ENCODE measurements at regions not wholly inside any gene's neighbourhood (a gene's known extent, or its start where the extent isn't known, plus 50 kb on each side); places are given as distances from the start of the nearest gene placed in this dataset.

DNA sequence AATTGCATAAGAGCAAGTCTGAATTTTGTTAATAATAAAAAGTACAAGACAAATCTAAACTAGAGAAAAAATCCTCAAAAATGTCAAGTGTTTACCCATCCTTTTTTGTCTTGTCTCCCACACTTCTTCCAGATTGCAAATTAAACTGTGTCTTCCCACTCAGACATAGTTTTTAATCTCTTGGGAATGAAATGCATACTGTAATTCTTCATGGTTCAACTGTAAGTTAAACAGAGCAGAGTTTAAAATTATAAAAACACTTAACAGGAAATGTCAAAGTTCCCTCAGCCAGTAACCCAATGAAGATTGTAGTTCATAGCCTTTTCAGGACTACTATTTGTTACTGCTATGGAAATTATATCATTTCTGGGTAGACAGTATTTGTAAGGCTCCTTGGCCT is 171.8 kb downstream of the UBE2E3 start:
- DNase-seq = no peak

DNA sequence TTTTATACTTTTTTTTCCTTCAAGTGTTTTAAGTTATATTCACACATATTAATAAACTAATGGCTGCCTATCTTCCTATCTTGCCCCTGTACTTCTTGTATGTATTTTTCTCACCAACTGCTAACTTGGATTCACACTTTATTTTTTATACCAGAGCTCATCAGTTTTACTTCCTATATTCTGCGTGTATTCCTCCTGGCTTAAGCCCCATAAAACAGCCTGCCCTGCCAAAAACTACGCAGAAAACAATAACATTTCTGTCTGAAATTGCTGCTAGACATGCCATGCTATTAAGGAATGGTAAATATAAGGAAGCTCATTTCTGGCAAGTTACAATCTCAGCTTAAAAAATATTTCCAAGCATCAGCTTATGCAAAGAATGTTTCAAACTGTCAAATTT is 172.3 kb downstream of the UBE2E3 start:
- no peak for DNase-seq

DNA sequence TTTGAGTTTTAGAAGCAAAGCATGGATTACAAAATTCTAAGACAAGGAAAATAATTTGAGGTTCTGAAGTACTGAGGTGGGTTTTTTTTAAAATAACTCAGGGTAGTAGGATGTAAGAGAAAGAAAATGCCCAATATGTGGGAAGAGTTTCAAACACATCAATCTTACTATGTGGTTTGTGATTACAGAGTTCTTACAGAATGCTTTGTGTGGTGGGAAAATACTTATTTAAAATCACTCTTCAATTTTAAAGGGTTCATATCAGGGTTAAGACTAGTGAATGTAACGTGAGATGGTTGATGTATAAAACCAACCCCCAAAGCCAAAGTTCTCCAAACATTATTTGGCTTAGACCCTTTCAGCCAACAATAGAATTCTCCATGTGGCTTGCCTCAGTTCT is 173.5 kb downstream of the UBE2E3 start:
- no peak for DNase-seq

DNA sequence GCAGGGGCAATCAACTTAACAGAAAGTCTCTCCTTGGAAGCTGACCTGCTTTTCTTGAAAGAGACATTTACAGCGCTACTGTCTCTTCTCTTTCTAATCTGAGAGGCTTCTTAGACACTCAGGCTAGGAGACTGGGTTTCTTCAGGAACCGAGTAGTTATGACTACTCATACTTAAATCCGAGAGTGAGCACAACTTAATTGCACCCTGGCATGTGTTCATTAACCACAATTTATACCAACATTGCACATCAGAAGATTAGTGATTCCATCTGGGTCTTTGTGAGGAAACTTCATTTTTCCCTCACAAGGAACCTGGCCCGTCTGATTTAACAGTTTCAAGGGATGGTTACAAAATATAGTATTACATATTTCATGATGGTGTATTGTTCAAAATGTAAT is 176.9 kb downstream of the UBE2E3 start:
- DNase-seq = no peak

DNA sequence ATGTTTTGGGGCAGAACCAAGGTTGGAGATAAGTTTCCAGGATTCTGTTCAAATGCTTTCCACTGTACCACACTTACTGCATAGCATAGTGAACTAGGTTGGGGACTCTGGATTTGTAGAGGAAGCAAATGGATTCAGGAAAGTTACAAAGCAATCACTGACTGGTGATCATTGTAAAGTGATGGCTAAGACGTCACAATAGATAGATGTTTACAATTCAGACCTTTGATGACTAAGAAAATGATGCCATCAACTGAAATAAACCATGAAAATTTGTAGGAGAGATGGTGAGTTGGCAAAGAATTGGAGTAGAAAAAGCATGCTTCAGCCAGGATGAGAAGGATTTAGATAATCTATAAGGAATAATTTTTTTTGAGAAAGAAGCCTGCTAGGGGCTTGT is 178.0 kb downstream of the UBE2E3 start:
- DNase-seq = no peak

DNA sequence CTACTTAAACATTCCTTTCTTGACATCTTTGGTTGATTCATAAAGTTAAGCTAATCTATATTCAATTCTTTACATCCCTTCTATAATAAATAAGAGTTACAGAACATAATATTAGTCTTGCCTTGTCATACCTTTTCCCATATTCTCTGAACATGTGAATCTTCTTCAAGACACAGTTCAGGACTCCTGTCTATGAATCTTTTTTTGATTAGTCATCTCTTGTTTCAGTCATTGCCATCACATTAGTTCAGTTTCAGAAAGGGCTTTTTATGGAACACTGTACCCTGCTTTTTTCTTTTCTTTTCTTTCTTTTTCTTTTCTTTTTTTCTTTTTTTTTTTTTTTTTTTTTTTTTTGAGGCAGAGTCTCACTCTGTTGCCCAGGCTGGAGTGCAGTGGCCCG is 181.2 kb downstream of the UBE2E3 start:
- DNase-seq = no peak

DNA sequence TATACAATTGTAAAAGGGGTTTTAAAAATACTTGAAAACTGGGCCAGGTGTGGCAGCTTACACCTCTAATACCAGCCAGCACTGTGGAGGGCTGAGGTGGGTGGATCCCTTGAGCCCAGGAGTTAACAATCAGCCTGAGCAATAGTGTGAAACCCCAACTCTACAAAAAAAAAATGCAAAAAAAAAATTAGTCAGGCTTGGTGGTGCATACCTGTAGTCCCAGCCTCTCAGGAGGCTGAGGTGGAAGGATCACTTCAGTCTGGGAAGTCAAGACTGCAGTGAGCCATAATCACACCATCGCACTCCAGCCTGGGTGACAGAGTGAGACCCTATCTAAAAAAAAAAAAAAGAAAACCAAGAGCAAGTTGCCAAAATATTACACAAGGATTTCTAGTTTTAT is 182.7 kb downstream of the UBE2E3 start:
- no peak for DNase-seq

DNA sequence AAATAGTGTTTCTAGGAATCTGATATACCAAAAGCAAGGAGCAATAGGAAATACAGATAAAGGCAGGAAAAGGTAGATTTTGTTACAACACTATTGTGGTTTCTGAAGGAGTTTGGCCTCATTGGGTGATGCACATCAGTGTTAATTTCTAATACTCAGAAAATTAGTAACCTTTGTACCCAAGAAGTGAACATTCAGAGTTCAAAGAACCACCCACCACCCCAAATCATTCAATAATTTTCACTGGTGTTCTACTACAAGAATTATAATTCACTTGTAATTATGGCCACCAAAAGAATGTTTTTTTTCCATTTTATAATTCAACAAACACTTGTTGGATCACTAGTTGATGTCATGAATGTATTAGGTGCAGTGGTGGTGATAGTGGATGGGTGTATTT is 183.3 kb downstream of the UBE2E3 start:
- no peak for DNase-seq

DNA sequence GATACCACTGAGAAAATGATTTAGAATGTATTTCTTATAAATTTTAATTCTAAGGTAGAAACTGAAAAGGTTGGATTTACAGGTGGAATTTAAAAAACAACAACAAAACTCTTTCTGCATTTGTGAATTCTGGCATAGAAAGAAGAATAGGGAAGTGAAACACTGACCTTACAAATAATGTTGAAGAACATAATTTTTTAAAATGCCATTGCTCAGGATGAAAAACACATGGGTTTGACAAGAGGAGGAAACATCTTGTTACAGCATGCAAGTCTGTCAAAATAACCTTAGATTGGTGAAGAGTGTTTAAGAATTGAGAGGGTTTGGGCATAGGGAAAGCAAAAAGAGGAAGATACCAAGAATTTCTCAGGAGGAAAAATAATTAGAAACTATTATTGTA is 184.3 kb downstream of the UBE2E3 start:
- no peak for DNase-seq

DNA sequence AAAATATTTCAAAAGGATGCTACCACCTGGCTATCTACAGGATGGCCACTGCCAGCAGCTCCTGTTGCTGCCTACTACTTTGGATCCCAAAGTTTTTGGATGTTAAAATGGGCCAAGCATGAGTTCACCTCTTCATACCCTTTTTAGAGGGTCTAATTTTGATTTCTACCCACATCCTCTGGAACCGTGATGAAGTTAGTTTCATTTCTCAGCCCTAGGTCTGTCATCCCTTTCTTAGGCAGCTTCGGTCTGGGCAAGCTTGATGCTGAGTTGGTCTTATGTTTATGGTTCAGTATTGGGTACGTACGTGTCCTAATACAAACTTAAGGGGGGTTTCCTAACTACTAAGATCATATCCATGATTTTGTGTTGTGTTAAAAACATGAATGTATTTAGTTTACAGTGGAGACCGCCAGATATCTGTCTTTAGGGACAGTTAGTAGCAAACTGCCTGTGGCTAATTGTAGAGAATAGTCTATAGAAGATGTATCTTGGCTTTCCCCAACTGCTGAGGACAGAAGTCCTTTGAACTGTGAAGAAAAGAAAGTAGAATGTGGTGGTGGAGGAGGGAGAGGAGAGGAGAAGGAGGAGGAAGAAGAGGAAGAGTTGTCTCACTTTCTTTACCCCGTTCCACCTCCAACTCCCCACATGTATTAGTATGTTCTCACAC is 184.9 kb downstream of the UBE2E3 start:
- DNase-seq = no peak

DNA sequence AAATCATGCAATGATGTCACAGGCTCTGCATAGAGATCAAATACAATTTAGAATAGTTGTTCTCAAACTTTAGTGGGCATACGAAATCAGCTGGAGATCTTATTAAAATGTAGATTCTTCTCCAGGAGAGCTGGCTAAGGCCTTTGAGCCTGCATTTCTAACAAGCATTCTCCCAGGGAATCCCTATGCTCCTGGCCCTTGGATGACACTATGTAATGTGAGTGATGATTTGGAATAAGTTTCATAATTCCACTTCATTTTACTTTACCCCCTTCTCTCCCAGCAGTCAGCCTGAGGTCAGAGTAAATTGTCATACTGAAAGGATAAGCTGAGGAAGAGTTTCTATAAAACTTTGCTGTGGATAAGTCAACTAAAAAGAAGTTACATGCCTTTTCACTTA is 189.1 kb downstream of the UBE2E3 start:
- peak; percentile 24 for DNase-seq

DNA sequence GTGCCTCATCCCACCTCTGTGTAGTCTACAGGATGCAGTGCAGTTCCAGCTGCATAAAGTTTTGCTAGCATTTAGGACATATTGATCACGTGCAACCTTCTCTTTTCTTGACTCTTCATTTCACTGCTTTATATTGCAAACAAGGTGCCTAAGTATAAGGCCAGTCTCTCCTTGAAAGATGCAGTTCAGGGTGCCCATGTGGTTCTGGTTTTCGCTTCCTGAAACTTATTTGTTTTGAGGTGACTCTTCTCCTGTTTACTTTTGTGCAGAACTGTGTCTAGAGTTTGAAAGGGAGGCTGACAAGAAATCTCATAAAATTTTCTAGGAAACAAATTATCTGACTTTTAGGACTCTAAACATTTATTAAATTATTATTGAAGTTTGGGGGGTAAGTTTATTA is 189.9 kb downstream of the UBE2E3 start:
- DNase-seq = no peak

DNA sequence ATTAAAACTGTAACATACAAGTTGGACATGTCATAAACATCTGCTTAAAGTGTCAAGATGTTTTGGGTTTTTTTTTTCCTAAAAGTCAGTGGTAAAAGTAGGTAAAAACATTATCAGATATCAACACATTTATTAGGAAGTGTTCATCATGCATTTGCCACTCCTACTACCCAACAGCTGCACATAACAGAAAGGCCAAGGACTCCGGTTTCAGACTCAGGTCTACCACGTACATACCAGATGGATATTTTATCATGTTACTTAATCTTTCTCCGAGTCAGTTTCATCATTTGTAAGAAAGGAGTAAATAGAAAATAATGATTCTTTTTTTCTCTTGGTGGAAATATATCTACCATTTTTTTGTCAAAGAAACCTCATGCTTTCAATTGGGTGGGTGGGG is 192.3 kb downstream of the UBE2E3 start:
- DNase-seq = no peak

DNA sequence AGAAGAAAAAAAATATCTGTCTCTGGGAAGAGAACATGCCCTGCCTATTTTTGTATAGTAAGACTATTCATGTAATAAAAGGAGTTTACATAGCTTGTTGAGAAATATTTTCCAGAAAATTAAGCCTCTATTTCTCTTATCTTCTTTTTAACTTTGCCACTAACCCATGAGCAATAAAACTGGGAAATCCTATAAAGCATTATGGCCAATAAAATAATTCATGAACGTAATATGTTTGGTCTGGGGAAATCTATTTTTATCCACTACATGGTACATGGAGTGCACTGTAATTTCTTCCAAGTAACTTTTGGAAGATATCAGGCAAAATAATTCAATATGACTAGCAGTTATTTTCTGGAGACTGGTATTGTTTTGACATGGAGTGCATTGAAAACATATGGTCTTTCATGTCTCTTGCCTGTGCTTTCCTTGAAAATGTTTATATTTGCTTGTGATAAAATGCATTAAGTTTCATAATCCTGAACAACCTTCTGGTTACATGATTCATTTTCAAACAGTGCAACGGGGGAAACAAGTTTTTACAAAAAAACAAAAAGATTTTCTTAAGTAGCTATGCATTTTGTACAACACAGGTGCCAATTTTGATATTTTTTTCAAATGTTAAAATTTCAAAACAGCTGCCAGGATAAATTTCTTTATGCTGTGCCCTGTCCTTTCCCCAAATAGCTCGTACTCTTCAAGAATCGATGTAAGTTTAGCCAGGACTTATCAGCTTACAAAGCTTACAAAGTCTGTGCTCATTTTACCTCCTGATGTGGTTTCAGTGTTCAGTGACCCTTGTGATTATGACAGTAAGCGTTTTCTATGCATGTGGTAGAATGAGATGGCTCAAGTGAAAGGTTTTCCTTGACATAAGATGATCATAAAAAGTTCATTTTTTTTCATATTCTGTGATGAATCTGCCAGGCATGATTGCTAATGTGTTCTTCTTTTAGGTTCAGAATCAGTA is 194.5 kb downstream of the UBE2E3 start:
- no peak for DNase-seq

DNA sequence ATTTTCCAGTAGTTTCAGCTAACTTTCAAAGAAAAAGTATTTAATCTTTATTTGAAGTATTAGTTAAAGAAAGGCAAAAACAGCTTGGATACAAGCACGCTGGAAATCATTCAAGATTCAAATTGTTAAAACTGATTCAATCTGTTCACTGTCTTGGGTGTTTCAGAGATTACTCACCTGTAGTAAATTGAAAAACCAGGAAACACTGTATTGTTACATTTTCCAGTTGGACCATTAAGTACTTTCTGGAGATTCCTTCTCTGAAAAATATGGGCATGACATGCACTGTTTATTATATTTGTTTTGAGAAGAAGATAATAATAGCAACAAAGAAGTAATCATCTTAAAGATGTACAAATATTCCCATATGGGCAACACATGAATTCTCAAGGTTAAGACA is 196.1 kb downstream of the UBE2E3 start:
- no peak for DNase-seq

DNA sequence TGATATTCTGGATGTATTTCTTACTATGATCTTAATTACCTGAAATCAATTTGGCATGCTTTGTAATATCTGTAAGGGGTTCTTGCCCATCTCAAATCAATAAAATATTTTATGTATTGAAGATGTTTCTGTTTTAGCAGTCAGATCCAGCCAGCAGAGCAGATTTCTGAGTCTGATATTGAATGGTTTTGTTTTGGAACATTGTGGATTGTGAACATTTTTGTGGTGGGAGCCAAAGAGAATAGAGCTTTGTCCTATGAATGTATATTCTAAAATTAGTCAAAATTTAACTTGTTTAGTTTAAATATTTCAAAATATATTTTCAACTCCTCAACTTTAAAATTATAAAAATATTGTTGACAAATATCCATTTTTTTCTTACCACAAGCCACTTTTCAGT is 197.0 kb downstream of the UBE2E3 start:
- no peak for DNase-seq

DNA sequence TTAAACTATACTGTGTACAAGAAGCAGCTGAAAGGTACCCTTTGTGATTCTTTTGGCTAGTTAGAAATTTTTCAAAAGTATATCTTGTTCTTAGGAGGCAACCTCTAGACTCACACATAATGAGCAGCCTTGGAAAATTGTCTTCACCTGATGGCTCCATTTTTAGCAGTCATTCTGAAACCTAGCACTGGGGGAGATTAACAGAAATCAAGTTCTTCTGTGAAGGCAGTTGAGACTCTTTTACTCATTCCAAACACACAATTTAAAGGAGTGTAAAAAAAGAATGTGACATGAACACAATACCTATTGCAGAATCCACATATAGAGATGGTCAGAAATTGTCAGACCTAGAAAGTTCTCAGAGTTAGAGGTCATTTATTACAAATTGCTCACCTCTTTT is 197.7 kb downstream of the UBE2E3 start:
- DNase-seq = no peak

DNA sequence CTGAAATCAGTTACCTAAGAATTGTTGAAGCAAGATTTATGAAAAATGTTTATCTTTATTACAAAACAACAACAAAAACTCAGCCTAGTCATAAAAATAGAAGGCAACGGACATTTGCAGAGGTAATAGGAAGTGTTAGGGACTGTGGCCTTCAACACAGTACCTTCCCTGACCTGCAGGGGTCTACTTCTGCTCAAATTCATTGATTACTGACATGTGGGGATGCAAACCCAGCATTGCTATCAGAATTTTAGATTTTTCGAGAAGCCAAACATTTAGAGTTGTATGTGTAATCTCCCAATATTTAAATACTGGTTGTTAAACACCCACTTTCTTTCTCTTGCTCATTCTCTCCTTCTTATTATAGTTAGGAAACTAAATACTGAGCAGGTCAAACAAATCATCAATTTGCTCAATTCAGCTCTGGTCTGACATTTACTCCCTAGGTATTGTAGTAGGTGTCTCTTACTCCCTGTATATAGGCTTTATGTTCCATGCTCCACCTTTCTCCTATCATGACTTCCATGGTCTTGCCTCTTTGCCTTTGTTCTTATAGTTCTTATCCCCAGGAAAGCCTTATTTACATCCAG is 198.5 kb downstream of the UBE2E3 start:
- no peak for DNase-seq

DNA sequence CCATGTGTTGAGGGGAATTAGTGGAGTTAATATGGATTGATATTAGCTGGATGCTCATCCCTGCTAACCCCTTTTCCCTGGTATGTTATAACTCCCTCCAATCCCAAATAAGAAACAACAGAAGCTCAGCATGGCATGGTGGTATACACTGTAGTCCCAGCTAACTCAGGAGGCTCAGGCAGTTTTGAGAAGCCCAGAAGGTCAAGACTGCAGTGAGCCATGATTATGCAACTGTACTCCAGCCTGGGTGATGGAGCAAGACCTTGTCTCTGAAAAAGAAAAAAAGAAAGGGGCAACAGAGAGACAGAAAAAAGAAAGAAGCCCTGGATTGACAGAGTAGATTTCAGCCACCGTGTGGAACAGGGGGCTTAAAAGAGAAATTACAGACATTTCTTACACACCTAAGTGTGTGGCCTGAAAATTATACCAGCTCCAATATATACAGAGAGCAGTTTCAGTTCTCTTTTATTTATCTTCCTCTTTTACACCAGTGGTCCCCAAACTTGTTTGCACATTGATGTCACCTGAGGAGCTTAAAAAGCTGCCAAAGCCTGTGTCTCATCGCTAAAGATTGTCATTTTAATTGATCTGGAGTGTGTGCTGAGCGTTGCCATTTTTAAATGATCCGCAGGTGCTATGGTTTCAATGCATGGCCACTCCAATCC is 203.6 kb downstream of the UBE2E3 start:
- DNase-seq = no peak

DNA sequence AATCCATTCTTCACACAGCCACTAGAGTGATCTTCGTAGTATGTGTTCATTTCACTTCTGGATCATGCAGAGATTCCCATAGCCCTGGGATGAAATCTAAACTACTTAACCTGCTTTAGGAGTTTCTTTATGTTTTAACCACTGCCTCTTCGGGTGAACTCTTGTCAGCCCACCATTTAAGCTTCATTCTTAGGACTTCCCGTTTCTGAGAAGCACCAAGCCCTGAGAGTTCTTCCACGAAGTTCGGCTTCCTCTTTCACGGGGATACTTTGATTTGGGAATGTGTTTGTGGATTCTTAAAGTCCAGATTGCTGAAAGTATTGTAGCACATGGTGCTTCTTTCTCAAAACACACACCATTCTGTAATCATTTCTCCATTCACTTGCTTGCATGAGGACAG is 205.0 kb downstream of the UBE2E3 start:
- no peak for DNase-seq

DNA sequence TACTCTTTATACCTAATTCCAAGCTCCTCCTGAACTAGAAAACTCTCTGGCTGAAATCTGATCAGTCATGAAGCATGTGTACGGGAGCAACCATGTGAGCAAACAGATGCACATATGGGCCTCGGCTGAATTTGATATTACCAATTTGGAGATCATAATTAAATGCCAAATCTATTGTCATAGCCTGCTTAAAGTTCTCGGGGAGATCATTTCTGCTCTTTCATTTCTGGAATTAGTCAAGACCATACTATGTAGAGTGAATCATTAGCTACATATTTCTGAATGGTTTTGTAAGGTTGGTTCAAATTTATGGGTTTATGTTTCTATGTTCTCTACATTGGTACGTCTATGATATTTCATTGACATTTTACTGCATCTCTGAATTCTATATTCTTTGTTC is 205.5 kb downstream of the UBE2E3 start:
- DNase-seq = no peak

DNA sequence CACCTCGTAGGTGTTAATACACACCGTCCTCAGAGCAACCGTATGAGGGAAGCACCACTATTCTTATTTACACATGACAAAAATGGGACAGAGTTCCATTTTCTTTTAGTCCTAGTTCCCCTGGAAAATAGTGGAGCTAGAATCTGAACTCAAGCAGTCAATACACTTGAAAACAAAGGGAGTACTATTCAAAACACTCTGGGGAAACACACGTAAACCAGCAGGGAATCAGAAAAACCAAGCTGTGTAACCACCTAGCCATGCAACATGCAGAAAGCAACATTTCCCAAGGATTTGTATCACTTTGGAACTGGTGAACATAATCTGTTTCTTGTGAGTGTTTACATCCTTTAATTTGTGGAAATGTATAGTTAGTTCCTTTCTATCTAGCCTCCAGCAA is 208.2 kb downstream of the UBE2E3 start:
- DNase-seq = no peak

DNA sequence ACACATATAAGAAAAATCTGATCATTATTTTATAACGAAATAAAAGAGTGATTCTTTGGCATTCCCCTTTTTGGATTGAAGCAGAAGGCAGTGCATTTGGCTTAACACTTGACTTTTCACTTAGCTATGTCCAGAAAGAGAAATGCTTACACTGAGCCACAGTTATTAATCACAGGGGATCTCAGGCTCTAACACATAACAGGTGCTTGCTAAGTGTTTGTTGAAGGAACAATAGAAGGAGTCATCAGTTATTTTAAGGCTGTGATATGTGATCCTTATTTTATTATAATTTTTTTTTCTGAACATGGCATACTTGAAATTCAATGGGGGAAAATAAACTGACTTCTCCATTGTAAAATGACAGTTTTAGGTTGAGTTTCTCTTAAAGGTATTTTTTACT is 209.5 kb downstream of the UBE2E3 start:
- DNase-seq = no peak

DNA sequence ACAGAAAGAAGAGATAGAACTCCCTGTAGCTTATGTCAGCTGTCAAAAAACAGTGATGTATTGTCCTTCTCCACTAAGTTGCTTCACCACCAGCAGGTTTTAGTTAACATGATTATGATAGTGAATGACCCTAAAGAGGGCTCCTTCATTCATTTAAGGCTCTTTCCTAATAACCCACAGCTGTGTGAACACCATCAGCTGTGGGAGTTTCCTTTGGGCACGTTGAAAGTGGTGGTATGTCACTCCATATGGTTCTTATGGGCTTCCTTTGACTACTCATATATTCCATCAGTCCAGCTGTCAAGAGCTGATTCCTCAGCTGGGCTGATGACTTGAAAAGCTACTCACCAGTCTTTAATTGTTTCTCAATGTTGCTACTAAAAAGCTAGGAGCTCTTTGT is 210.3 kb downstream of the UBE2E3 start:
- no peak for DNase-seq
